ENCODE measurements at regions not wholly inside any gene's neighbourhood (a gene's known extent, or its start where the extent isn't known, plus 50 kb on each side); places are given as distances from the start of the nearest gene placed in this dataset.

- Mint-ChIP-seq H3K27ac (no peak overlapping the region), H3K27me3 (ENCODE audit: low read depth in 3 of 3) (no peaks in the 10 kb centered on the region), H3K9me3 (peaks cover 0 to 6% (median 2%) of the 10 kb centered on the region in 7 donors), H3K4me3 (no peak overlapping the region), H3K36me3 (no peaks in the 10 kb centered on the region), H3K4me1 (no peaks in the 10 kb centered on the region)
- no peak overlapping the region for H3K9ac ChIP-seq (ENCODE audit: insufficient read depth, low read length, poor library complexity, severe bottlenecking)
- H3K27me3 ChIP-seq (ENCODE audit: control insufficient read depth in 2 of 2, insufficient read depth in 2 of 2, low read length in 2 of 2): no peaks in the 10 kb centered on the region
- no peak overlapping the region for H3K4me3 ChIP-seq (replicated peaks in 1 of 3; ENCODE audit: low read depth in 2 of 3, low read length in 3 of 3)
- intact Hi-C loops (cut with micrococcal nuclease): no loop called here
- WGBS (ENCODE audit: insufficient coverage): no CpG with 5 or more reads among the region's 2 CpGs
- no peaks in the 10 kb centered on the region for H3K9me3 ChIP-seq (replicated peaks in 1 of 2; ENCODE audit: control insufficient read depth in 1 of 2, insufficient read depth in 1 of 2, low read length in 2 of 2)
- no peaks in the 10 kb centered on the region for H3K79me2 ChIP-seq (ENCODE audit: insufficient read depth, low read length)
- TF ChIP-seq, protein P1, sequence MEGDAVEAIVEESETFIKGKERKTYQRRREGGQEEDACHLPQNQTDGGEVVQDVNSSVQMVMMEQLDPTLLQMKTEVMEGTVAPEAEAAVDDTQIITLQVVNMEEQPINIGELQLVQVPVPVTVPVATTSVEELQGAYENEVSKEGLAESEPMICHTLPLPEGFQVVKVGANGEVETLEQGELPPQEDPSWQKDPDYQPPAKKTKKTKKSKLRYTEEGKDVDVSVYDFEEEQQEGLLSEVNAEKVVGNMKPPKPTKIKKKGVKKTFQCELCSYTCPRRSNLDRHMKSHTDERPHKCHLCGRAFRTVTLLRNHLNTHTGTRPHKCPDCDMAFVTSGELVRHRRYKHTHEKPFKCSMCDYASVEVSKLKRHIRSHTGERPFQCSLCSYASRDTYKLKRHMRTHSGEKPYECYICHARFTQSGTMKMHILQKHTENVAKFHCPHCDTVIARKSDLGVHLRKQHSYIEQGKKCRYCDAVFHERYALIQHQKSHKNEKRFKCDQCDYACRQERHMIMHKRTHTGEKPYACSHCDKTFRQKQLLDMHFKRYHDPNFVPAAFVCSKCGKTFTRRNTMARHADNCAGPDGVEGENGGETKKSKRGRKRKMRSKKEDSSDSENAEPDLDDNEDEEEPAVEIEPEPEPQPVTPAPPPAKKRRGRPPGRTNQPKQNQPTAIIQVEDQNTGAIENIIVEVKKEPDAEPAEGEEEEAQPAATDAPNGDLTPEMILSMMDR (IDR thresholded peaks at IDR 0.05): no peak
- no peak overlapping the region for H3K4me2 ChIP-seq (replicated peaks; ENCODE audit: extremely low read depth, low read length, poor library complexity, severe bottlenecking)
- no peak overlapping the region for H2AFZ ChIP-seq (ENCODE audit: insufficient read depth, low read depth, low read length, poor library complexity, severe bottlenecking)
- DNase-seq: no peak
- H3K27ac ChIP-seq (ENCODE audit: low read depth in 1 of 2, low read length in 2 of 2): no peak overlapping the region
- no peaks in the 10 kb centered on the region for H3K4me1 ChIP-seq (ENCODE audit: control insufficient read depth in 1 of 2, insufficient read depth in 2 of 2, low read length in 2 of 2)
- H3K36me3 ChIP-seq (replicated peaks in 1 of 2; ENCODE audit: control insufficient read depth in 1 of 2, insufficient read depth in 2 of 2, low read length in 2 of 2): no peaks in the 10 kb centered on the region
- no peaks in the 10 kb centered on the region for H4K20me1 ChIP-seq (ENCODE audit: insufficient read depth, low read length)
Measured at GRCh38 chr12:20262119-20262518, 106.2 kb upstream of the PDE3A start.

- intact Hi-C loops (cut with micrococcal nuclease): no loop called here
- no peaks in the 10 kb centered on the region for H3K9me3 ChIP-seq (replicated peaks in 1 of 2; ENCODE audit: control insufficient read depth in 1 of 2, insufficient read depth in 1 of 2, low read length in 2 of 2)
- no peak for DNase-seq
- no peaks in the 10 kb centered on the region for H3K36me3 Mint-ChIP-seq
- H3K27me3 ChIP-seq (ENCODE audit: control insufficient read depth in 2 of 2, insufficient read depth in 2 of 2, low read length in 2 of 2): no peaks in the 10 kb centered on the region
- WGBS (ENCODE audit: insufficient coverage): no CpG with 5 or more reads among the region's 2 CpGs
- no peak overlapping the region for H3K4me3 Mint-ChIP-seq
- no peaks in the 10 kb centered on the region for H4K20me1 ChIP-seq (ENCODE audit: insufficient read depth, low read length)
- H3K27ac Mint-ChIP-seq: no peak overlapping the region
- peaks cover 10% of the 10 kb centered on the region for H3K4me1 Mint-ChIP-seq
- H3K27ac ChIP-seq (ENCODE audit: low read depth in 1 of 2, low read length in 2 of 2): no peak overlapping the region
- no peaks in the 10 kb centered on the region for H3K27me3 Mint-ChIP-seq (ENCODE audit: low read depth in 3 of 3)
- H3K4me3 ChIP-seq (replicated peaks in 1 of 3; ENCODE audit: low read depth in 2 of 3, low read length in 3 of 3): no peak overlapping the region
- H3K36me3 ChIP-seq (replicated peaks in 1 of 2; ENCODE audit: control insufficient read depth in 1 of 2, insufficient read depth in 2 of 2, low read length in 2 of 2): no peaks in the 10 kb centered on the region
- H3K9me3 Mint-ChIP-seq: peaks cover 0 to 6% (median 2%) of the 10 kb centered on the region in 7 donors
- H3K4me2 ChIP-seq (replicated peaks; ENCODE audit: extremely low read depth, low read length, poor library complexity, severe bottlenecking): no peak overlapping the region
- H3K79me2 ChIP-seq (ENCODE audit: insufficient read depth, low read length): no peaks in the 10 kb centered on the region
- no peak overlapping the region for H2AFZ ChIP-seq (ENCODE audit: insufficient read depth, low read depth, low read length, poor library complexity, severe bottlenecking)
- H3K4me1 ChIP-seq (ENCODE audit: control insufficient read depth in 1 of 2, insufficient read depth in 2 of 2, low read length in 2 of 2): peaks cover 0 to 5% of the 10 kb centered on the region in 2 donors
- H3K9ac ChIP-seq (ENCODE audit: insufficient read depth, low read length, poor library complexity, severe bottlenecking): no peak overlapping the region
- TF ChIP-seq, protein P1 (IDR thresholded peaks at IDR 0.05): no peak
Measured at GRCh38 chr12:20264026-20264425, 104.3 kb upstream of the PDE3A start.
